Fibroblast of skin of left quadriceps (primary cell): ENCODE measurements at regions not wholly inside any gene's neighbourhood (a gene's known extent, or its start where the extent isn't known, plus 50 kb on each side); places are given as distances from the start of the nearest gene placed in this dataset.

Source experiments
- DNase-seq, 2 experiments: peaks; one replicate each; pipeline ENCODE4 v3.0.0-alpha.2; 2013; ENCODE audit warnings: low read depth in 2 of 2

DNA sequence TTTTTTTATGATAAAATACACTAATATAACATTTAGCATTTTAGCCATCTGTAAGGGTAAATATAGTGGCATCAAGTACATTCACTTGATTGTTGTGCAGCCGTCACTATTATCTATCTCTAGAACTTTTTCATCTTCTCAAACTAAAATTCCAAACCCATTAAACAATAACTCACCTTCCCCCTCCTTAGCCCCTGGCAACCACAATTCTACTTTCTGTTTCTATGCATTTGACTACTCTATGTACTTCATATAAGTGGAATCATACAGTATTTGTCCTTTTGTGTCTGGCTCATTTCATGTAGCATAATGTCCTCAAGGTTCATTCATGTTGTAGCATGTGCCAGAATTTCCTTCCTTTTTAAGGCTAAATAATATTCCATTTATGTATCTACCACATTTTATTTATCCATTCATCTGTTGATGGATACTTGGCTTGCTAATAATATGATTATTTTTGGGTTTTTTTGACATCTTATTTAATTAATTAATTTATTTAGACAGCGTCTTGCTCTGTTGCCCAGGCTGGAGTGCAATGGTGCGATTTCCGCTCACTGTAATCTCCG is 69.6 kb upstream of the MACF1 start:
- DNase-seq, result no peak

DNA sequence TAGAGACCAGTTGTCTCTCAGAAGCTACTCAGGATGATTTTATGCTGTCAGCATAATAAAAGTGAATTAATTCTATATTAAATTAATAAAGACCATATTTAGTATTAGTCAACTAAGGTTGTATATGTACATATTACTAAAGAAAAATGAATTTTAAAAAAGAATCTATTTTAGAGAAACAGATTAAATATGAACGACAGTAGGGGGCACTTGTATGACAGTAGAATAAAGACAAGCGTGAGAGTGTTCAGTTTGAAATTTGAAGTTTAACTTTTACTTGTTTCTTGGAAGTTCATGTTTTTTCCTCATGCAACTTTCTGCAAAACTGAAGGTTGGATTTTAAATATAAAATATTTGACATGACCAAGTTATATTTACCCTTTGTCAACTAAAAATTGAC is 67.9 kb upstream of the MACF1 start:
- DNase-seq, result no peak

DNA sequence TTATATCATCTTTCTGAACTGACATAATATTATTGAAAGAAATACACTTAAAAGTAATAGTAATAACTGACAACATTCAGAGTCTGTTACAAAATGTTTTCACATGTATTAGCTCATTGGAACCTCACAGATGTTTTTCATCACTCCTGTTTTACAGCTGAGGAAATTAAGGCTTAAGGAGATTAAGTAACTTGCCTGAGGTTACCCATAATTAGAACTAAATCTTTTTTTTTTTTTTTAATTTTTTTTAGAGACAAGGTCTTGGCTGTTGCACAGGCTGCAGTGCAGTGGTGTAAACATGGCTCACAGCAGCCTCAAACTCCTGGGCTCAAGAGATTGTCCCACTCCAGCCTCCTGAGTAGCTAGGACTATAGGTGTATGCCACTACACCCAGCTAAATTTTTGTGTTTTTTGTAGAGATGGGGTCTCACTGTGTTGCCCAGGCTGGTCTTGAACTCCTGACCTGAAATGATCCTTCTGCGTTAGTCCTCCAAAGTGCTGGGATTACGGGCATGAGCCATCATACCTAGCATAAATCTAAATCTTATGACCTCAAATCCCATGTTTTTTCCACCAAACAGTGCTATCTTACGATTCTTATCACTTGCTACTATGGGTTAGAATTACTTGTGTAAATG is 64.7 kb upstream of the MACF1 start:
- peak; percentile 61 to 66 for DNase-seq

DNA sequence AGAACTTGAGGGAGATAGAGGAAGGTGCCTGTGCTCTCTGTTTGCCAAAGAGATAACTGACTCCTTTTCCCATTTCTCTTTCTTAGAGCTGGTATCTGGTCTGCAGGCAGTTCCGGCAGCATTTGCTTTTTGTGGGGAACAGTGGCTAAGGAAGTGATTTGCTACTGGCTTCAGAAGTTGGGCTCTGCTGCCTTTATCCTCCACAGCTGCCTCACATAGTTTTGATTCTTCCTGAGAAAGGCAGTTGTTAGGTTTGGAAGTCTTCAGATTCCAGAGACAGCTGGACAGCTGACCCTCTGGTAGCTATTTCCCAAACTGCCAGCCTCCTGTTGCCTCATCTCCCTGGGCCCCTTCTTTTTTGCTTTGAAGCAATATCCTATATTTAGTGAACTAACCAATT is 62.6 kb upstream of the MACF1 start:
- no peak for DNase-seq

DNA sequence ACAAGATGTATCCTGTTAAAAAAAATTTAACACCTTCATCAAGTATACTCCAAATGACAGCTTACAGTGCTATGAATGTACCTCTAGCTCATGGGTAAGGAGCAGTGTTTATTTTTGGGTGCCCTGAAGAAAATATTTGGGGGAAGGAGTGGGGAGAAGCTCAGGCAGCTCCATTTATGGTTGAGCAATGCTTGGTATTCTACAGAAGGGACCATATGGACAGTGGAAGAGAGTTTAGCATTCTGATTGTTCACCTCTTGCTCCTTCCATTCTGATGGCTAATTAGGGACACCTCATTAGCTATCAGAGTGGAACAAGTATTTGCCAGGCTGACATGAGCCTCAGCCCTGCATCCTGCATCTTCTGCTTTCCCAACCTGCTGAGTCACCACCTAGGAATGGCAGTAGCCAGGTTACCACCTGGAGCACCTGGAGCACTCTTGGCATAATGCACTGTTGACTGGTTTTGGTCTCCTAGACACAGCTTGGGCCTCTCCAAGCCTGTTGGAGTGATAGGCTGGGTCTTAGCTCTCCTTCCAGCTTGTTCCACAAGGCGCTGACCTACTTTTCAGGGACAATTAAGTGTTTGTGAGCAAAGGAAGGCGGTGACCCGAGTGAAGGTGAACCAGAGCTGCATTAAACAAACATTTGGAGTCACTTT is 62.0 kb upstream of the MACF1 start:
- DNase-seq, result no peak

DNA sequence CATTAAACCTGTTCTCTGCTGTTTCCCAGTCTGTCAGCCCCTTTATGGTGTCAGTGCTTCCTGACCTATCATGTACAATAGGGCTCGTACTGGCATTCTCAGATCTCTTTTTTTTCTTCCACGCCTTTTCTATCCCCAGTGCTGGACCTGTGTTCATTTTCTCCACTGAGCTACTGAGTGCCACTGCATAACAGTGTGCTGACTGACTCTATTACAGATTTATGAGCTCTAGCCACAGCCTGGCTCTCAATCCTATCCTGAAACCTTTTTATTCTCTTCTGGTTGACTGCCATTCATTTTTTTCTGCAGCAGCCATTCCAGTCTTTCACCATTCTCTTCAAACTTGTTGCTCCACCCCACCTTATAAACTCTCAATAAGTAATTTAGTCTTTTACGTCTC is 59.6 kb upstream of the MACF1 start:
- DNase-seq, result no peak

DNA sequence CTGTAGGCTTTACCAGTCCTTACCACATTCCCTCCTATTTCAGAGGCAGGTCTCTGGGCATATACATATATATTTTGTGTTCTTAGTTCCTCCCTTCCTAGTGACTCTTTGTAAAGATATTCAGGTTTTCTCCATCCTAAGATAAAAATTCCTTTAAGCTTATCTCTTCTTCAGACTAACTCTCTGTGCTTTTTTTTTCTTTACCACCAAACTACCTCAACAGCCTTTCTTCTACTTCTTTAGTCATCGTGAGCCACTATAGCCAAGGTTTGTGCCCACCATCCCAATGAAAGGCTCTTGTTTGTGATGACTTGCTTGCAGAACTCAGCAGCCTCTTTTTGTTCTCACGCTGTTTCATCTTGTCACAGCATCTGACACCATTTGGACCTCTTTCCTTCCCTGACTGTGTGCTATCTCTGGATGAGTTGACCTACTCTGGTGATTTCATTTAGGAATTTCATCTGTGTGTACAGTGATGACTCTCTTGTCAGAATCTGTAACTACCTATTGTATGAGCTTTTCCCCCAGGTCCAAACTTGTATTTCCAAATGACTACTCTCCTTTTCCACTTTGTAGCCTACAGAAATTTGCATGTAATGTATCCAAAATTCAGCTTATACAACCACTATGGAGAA is 59.0 kb upstream of the MACF1 start:
- no peak for DNase-seq

DNA sequence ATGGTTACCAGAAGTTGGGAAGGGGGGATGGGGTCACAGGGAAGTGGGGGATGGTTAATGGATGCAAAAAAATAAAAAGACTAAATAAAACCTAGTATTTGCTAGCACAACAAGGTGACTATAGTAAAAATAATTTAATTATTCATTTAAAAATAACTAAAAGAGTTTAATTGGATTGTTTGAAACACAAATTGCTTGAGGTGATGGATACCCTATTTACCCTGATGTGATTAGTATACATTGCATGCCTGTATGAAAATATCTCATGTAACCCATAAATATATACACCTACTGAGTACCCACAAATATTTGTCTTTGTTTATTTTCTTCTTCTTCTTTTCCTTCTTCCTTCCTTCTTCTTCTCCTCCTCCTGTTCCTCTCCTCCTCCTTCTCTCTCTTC is 57.8 kb upstream of the MACF1 start:
- no peak for DNase-seq

DNA sequence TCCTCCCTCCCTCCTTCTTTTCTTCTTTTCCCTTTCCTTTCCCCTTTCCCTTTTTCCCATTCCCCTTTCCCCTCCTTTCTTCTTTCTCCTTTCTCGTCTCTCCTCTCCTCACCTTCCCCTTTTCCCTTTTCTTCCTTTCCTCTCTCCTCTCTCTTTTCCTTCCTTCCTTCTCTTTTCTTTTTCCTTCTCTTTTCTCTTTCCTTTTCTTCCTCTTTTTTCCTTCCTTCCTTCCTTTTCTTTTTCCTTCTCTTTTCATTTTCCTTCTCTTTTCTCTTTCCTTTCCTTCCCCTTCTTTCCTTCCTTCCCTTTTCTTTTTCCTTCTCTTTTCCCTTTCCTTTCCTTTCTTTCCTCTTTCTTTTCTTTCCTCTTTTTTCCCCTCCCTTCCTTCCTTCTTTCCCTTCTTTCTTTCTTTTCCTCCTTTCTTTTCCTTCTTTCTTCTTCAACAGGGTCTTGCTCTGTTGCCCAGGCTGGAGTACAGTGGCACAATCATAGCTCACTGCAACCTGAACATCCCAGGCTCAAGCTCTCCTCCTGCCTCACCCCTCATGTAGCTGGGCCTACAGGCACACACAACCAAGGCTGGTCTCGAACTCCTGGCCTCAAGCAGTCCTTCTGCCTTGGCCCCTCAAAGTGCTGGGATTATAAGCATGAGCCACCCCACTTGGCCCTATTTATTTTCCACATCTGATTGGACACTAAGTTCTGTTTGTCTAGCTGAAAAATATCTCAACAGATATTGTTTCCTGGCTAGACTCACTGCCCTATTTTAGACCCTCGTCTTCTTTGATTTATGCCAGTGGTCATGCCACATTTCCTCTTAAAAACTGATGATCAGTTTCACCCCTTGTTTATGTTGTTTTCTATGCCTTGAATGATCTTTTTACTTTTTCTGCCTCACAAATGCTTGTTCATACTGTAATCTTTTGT is 57.1 kb upstream of the MACF1 start:
- DNase-seq, result no peak

DNA sequence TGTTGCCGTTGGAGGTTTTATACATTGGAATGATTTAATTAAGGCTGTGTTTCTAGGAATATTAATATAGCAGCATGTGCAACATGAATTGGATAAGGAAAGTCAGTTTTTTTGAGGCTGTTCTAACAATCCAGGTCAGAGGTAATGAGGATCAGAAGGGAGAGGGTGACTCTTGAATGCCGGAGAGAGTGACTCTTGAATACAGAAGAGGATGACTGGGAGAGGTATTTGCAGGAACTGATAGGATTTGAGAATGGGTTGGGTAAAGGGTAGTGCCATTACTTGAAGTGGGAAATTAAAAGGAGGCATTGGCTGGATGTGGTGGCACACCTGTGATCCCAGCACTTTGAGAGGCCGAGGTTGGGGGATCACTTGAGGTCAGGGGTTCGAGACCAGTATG is 55.6 kb upstream of the MACF1 start:
- DNase-seq, result no peak

DNA sequence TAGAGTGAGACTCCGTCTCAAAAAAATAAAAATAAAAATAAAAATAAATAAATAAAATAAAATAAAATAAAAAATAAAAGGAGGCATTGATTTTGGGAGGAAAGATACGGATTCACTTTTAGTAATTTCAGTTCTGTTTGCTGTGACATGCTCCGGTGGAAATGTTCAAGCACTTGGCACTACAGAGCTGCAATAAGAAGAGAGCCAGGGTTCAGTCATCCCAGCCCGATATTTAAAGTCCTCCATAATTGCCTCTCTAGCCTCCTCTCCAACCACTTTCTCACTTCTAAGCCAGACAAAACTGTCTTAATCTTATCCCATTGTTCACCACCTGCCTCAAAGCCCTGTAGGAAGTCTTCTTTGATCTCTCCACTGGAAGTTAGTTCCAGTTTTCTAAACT is 55.0 kb upstream of the MACF1 start:
- no peak for DNase-seq

DNA sequence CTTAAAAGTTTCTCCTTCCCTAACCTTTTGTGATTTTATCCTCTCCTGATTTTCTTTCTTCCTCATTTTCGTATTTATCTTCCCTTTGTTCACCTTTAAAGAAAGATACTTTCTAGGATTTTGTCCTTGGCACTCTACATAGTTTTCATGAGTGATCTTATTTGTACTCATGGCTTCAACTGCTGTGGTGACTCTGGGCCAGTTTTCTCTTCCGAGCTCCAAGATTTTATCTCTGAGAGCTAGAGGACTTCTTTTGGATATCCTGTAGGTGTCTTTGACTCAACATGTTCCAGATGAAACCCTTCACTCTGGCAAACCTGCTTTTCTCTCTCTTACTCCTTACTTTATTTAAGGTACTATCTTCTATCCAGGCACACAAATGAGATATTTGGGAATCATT is 53.7 kb upstream of the MACF1 start:
- DNase-seq, result no peak

DNA sequence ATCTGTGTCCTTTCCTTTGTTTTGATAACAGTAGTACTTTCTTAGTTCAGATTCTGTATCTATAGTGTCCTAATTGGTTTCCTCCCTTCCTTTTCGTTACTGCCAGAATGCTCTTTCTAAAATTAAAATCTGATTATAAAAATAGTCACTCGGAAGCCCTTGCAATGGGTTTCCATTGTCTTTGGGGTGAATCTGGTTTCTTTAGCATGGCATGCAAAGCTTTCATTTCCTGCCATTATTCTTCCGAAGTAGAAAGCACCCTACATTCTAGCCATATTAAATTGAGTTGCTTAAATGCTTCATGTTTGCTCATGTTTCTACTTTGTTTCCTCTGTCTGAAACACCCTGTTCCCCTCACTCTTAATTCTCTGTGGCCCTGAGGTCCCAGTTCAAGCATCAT is 53.2 kb upstream of the MACF1 start:
- no peak for DNase-seq

DNA sequence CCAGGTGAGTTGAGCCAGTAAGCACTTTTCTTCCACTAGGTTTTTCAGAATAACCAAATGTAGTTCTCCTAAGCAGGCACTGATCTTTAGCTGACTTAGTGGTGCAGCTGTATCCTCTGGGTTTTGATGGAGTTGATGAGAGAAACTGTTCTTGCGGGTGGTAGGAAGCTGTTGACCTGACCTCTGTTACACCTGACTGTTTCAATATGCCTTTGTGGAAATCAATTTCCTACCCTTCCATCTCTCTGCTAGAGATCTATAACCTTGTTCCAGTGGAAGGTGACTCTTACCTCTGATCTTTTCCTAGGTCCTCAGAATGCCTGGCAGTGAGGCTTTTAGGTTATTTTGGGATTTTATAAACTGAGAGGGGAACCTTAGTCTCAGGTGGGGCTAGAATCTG is 51.6 kb upstream of the MACF1 start:
- no peak for DNase-seq

DNA sequence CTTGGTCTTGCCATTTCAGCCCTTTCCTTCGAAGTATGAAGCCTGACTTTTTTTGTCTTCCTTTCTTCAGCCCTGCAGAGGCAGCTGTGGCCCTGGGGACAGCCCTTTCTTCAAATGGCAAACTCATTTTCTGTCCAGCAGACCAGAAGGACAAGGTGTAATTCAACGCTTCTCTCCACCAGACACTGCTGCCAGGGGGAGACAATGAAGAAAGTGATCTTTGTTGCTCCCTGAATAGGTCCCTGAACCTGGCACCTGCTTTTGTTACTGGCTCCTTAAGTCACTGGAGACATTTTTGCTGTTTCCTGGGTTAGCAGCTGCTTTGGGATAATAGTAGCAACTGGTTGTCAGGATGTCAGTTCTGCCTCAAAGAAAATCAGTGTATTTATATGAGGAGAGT is 50.8 kb upstream of the MACF1 start:
- DNase-seq, result no peak

DNA sequence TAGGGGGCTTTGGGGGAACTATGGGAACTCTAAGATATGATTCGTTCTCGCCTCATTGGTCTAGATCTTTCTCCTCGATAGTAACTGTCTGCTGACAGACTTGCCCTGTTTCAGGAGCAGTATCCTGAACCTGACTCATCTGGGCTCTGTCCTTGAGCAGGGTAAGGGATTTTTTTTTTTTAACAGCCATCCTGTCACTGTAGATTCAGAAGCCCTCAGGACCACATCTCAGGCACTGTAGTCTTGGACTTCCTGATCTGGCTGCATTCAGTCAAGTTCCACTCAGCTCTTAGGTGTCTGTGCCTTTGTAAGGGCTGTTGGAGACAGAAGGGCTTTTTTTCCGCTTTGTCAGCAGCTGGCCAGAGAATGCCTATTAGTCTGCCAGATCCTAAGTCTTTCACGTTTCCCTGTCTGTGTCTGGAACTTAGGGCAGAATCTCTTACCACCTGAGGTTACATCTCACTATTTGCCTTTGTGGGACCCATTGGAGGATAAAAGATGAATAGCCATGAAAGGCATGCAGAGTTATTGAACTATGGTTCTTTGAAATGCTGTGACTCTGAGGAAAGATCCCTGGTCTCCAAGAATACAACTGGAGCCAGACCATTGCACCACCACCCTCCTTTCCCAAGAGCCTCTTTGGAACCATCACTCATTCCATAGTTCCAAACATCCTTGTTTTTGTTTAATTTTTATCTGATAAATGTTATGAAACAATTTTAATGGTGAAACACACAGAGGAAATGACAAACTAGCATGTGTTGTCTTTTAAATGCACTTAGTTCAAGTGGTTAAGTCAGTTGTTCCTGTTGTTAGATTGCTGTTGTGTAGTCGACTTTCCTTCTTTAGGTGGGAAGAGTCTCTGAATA is 49.7 kb upstream of the MACF1 start:
- peak; percentile 70 to 72 for DNase-seq
